Caki2 (cell line): ENCODE measurements at regions not wholly inside any gene's neighbourhood (a gene's known extent, or its start where the extent isn't known, plus 50 kb on each side); places are given as distances from the start of the nearest gene placed in this dataset.
"Not testable (repeated sequence)": the region's sequence is repeated elsewhere in the genome, so short reads cannot be mapped to it uniquely, and the experiment has no call there.

Experiments used
- DNase-seq: peaks from one replicate; pipeline ENCODE4 v3.0.0-alpha.2; 2015; ENCODE audit warnings: low read depth
- in situ Hi-C: cut with HindIII; loops from 2 replicates; pipeline ENCODE4 v1.10.0; 2016; ENCODE audit warnings: low sequenced_read_pairs, low pct_unique_long_range_greater_than_20kb, mixed read lengths

DNA sequence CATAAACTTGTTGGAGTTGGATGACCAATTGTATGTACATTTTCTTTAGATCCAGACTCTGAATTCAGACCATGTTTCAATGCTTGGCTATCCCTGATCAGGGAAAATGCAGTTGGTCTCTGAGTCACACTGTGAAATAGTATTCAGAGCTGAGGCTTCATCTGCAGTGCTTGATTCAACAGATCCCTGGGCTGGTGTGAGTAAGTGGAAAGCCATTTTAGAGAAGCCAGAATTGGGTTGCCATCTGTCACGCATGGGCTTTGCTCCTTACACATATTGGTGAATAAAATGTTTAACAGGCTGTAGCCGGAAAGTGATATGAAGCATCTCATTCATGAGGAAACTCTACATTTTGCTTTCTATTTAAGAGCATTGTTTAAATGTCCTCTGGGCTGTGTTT lies 50.0 kb upstream of the ACYP2 start:
- in situ Hi-C loops: no loop called here
- no peak for DNase-seq

GRCh38 chr2:54063967-54064535 lies 51.4 kb upstream of the ACYP2 start:
- in situ Hi-C loops: no loop called here
- DNase-seq: no peak

DNA sequence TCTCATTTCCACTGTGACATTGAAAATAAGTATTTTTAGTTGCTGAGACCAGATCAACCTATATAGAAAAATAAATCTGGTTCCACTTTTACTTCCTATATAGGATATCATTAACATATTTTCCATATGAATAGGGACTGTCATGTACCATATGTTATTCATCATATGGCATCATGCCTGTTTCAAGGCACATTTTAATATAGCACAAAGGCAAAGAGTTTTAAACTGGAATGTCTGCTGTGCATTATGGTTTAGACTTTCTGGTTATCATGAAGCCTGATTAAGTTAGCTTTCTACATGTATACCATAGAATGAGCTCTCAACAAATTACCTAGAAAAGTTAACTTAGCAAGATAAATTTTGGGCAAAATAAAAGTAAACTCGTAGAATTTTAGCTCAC lies 53.0 kb upstream of the ACYP2 start:
- DNase-seq: no peak
- in situ Hi-C loops: no loop called here

GRCh38 chr2:54061272-54061671 lies 54.1 kb upstream of the ACYP2 start:
- in situ Hi-C loops: no loop called here
- DNase-seq: no peak

DNA sequence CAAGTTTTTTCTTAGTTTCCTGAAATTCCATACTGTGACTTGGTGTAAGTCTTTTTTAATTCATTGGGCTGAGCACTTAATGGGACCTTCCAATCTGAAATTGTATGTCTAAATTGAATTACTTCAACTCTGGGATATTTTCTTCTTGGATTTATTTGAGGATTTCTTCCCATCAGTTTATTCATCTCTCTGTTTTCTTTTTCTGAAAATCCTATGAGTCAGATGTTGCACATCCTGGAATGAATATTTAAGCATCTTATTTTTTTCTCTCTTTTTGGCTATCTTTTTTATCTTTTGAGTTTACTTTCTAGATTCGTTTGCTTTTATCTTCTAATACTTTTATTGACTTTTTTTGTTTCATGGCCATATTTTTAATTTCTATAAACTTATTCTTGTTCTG lies 55.4 kb upstream of the ACYP2 start:
- DNase-seq: no peak
- in situ Hi-C loops: no loop called here

- in situ Hi-C loops: no loop called here
- DNase-seq: no peak
These were observed 55.9 kb upstream of the ACYP2 start for GRCh38 chr2:54059504-54059903.

- no peak for DNase-seq
- in situ Hi-C loops: no loop called here
These were observed 57.0 kb upstream of the ACYP2 start for GRCh38 chr2:54058449-54058848.

DNA sequence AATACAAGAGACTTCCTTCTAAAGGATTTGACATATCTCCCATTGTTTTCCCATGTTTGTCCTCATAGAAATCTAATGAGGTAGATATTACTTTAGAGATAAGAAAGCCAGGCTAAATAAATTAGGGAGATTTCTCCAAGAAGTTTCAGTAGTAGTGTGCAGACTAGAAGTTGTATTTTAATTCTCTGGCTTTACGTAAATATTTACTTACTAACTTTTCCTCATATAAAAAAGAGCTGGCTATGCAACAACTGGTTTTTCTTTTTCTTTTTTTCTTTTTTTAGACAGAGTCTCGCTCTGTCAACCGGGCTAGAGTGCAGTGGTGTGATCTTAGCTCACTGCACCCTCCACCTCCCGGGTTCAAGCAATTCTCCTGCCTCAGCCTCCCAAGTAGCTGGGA lies 60.6 kb upstream of the ACYP2 start:
- DNase-seq: no peak
- in situ Hi-C loops: no loop called here

- no peak for DNase-seq
- in situ Hi-C loops: no loop called here
These were observed 61.1 kb upstream of the ACYP2 start for GRCh38 chr2:54054271-54054670.

DNA sequence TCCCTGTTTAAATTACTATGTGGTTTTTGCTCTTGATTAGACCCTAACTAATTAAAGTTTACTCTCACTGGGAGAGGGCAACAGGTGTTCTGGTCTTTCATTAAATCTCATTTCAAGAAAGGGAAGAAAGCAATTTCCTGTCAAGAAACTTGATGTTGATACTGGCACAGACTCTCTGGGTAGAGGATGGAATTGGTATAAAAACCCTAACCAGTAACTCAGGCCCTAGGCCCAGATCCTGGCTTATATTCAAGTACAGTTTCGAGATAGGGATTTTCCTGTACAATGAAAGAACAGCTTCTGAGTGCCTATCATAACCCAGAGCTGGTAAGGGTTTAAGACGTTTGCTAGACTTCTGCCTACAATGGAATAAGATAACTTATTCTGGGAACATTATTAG lies 61.6 kb upstream of the ACYP2 start:
- no peak for DNase-seq
- in situ Hi-C loops: no loop called here

DNA sequence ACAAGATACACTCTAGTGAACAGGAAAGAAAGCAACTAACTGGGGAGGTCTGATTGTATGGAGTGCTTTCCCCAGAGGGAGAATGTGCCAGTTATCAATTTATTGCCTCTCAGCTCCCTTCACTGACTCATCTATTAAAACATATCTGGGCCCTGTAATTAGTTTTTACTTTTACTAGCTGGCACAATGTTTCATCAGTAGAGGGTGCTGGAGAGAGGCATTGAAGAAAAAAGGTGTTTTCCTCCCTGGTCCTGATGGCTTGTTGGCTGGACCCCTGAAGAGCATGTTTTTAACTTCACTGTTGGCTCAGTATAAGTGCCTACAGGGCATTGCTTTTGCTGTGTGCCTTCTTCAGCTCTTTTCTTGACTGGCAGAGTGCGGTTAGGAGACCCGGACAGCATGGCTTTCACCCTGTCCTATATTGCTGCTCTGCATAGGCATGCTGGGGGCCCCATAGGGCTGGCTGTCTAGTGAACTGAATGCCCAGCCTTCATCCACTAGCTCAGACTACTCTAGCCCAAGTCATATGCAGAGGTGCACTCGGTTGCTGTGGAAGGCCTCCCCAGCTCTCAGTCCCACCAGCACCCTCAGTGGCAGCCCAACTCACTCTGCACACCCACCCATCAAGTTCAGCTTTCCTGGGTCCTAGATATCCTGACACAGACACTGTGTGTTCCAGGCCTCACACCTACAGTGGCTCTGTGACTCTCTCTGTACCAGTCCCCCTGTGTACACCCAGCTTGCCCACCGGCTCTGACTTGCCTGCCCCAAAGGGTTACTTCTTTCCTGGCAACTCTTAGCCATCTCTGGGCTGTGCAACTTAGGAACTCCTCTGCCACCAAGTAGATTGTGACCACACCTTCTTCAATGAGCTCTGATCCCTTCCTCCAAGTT lies 62.3 kb upstream of the ACYP2 start:
- DNase-seq: no peak
- in situ Hi-C loops: no loop called here

GRCh38 chr2:54050445-54050844 lies 65.0 kb upstream of the ACYP2 start:
- DNase-seq: no peak
- in situ Hi-C loops: no loop called here

DNA sequence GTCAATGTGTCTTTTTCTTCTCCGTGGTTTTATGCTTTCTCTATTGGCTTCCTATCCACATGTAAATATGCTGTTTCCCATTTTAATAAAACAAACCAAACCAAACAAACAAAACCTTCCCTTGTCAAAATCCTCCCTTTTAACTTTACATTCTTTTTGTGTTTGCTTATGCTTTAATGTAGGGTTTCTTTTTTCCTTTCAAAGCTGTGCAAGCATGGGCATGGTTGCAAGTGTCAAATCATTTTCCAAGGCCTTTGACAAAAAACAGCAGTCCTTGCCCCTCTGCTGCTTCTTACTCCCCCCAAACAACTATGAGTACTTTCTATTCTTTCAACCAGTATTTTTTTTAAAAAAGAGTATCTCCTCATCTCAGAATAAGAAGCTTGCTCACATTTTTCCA lies 66.0 kb upstream of the ACYP2 start:
- no peak for DNase-seq
- in situ Hi-C loops: no loop called here

DNA sequence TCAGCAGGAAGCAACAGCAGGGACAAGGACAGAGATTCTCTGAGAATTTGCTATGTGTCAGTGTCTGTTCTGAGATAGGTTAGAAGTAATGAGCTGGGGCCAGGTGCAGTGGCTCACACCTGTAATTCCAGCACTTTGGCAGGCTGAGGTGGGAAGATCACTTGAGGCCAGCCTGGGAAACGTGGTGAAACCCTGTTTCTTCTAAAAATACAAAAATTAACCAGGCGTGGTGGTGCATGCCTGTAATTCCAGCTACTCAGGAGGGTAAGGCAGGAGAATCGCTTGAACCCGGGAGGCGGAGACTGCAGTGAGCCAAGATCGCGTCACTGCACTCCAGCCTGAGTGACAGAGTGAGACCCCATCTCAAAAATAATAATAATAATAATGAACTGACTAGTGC lies 66.5 kb upstream of the ACYP2 start:
- DNase-seq, in situ Hi-C loops: not testable (repeated sequence)

DNA sequence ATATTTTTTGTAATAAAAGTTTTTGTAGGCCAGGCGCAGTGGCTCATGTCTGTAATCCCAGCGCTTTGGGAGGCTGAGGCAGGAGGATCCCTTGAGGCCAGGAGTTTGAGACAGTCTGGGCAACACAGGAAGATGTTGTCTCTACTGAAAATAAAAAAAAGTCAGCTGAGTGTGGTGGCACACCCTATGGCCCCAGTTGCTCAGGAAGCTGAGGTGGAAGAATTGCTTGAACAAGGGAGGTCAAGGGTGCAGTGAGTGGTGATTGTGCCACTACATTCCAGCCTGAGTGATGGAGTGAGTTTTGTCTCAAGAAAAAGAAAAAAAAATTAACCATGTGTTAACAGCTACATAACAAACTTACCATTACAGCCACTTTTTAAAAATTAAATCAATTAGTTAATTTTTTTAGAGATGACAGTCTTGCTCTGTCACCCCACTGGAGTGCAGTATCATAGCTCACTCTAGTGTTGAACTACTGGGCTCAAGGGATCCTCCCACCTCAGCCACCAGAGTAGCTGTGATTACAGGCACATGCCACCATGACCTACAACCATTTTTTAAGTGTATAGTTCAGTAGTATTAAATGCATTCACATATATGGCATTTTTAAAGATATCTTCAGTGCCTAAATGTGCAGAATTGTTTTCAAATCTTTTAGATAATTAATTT lies 67.2 kb upstream of the ACYP2 start:
- in situ Hi-C loops: no loop called here
- DNase-seq: no peak

DNA sequence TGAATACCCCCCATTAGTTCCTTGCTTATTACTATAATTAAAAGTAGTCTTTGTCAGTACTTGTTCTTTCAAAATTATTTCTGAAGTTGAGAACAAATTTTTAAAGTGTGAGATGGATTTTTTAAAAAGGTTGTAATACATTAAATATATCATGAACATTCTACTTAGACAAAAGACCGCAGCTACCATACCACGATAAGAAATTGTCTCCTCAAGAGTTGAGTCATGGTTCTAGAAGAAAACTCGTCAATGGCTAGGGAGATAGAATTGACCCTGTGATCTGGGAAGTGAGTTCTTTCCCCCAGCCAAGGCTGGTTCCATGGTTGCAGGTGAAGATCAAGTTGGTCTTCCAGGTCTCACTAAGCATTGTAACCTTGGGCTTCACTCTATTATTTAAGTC lies 67.8 kb upstream of the ACYP2 start:
- DNase-seq: no peak
- in situ Hi-C loops: no loop called here

GRCh38 chr2:54047091-54047490 lies 68.3 kb upstream of the ACYP2 start:
- in situ Hi-C loops: no loop called here
- no peak for DNase-seq

GRCh38 chr2:54042897-54043620 lies 72.3 kb upstream of the PSME4 start:
- DNase-seq: no peak
- in situ Hi-C loops: no loop called here

DNA sequence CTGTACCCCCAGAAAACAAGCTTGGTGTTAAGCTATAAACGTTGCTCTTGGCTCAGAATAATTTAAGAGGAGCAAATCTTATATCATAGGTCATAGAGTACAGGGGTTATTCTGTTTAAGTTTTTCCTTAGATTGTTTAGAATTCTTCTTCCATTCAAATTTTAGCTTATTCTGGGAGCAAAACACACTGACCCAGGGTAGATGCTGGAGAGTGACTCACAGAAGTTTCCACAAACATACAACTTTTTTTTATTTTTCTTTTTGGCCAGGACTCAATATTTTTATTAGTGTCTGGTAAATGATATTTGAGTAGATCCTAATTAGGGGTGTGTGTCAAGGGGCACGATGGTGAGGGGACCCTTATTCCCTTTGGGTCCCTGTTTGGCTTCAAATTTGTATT lies 71.5 kb upstream of the PSME4 start:
- in situ Hi-C loops: no loop called here
- DNase-seq: no peak
